ENCODE measurements at regions not wholly inside any gene's neighbourhood (a gene's known extent, or its start where the extent isn't known, plus 50 kb on each side); places are given as distances from the start of the nearest gene placed in this dataset.

- no peak for DNase-seq (ENCODE audit: low spot score)
Measured at GRCh38 chr17:53168413-53168812, 654.3 kb upstream of the KIF2B start.

- peak; percentile 70 for DNase-seq (ENCODE audit: low spot score)
Measured at GRCh38 chr17:53166731-53167130, 656.0 kb upstream of the KIF2B start.

- DNase-seq (ENCODE audit: low spot score) = peak; percentile 51
Measured at GRCh38 chr17:53150101-53150698, 672.5 kb upstream of the KIF2B start.

- DNase-seq (ENCODE audit: low spot score) = no peak
Measured at GRCh38 chr17:53149316-53149715, 673.4 kb upstream of the KIF2B start.

GRCh38 chr17:53148058-53148457 is 674.7 kb upstream of the KIF2B start:
- no peak for DNase-seq (ENCODE audit: low spot score)

- DNase-seq (ENCODE audit: low spot score) = no peak
Measured at GRCh38 chr17:53142890-53143289, 679.8 kb upstream of the KIF2B start.

- peak; percentile 68 for DNase-seq (ENCODE audit: low spot score)
Measured at GRCh38 chr17:53141731-53142130, 681.0 kb upstream of the KIF2B start.

GRCh38 chr17:53141280-53141679 is 681.4 kb upstream of the KIF2B start:
- DNase-seq (ENCODE audit: low spot score) = no peak

GRCh38 chr17:53137869-53138268 is 684.9 kb upstream of the KIF2B start:
- DNase-seq (ENCODE audit: low spot score) = no peak

- DNase-seq (ENCODE audit: low spot score) = no peak
Measured at GRCh38 chr17:53135969-53136368, 686.8 kb upstream of the KIF2B start.

- DNase-seq (ENCODE audit: low spot score) = no peak
Measured at GRCh38 chr17:53134548-53134947, 688.2 kb upstream of the KIF2B start.

GRCh38 chr17:53133876-53134275 is 688.9 kb upstream of the KIF2B start:
- DNase-seq (ENCODE audit: low spot score) = no peak

- DNase-seq (ENCODE audit: low spot score) = no peak
Measured at GRCh38 chr17:53129863-53130262, 692.9 kb upstream of the KIF2B start.

- DNase-seq (ENCODE audit: low spot score) = no peak
Measured at GRCh38 chr17:53127331-53127730, 695.4 kb upstream of the KIF2B start.

- DNase-seq (ENCODE audit: low spot score) = no peak
Measured at GRCh38 chr17:53122966-53123365, 699.8 kb upstream of the KIF2B start.

- no peak for DNase-seq (ENCODE audit: low spot score)
Measured at GRCh38 chr17:53119773-53120172, 703.0 kb upstream of the KIF2B start.

- DNase-seq (ENCODE audit: low spot score) = no peak
Measured at GRCh38 chr17:53118948-53119347, 703.8 kb upstream of the KIF2B start.

GRCh38 chr17:53106886-53107285 is 715.8 kb upstream of the KIF2B start:
- peak; percentile 64 for DNase-seq (ENCODE audit: low spot score)

- DNase-seq (ENCODE audit: low spot score) = no peak
Measured at GRCh38 chr17:53101706-53102105, 721.0 kb upstream of the KIF2B start.

- DNase-seq (ENCODE audit: low spot score) = no peak
Measured at GRCh38 chr17:53100126-53100525, 722.6 kb upstream of the KIF2B start.

GRCh38 chr17:53093391-53093790 is 729.3 kb upstream of the KIF2B start:
- DNase-seq (ENCODE audit: low spot score) = peak; percentile 95

GRCh38 chr17:53092072-53092471 is 730.7 kb upstream of the KIF2B start:
- peak; percentile 17 for DNase-seq (ENCODE audit: low spot score)

GRCh38 chr17:53090770-53091169 is 732.0 kb upstream of the KIF2B start:
- DNase-seq (ENCODE audit: low spot score) = no peak

GRCh38 chr17:53088481-53088880 is 734.2 kb upstream of the KIF2B start:
- peak; percentile 73 for DNase-seq (ENCODE audit: low spot score)

GRCh38 chr17:53061446-53061845 is 761.3 kb upstream of the KIF2B start:
- DNase-seq (ENCODE audit: low spot score) = no peak

All from cerebellar cortex (tissue), 1 donor.